ENCODE measurements at regions not wholly inside any gene's neighbourhood (a gene's known extent, or its start where the extent isn't known, plus 50 kb on each side); places are given as distances from the start of the nearest gene placed in this dataset.

GRCh38 chr13:64488731-64489130 is 2741.4 kb downstream of the PCDH9 start:
- no peak for TF ChIP-seq CTCF (IDR thresholded peaks at IDR 0.05; ENCODE audit: extremely low read depth in 1 of 2, insufficient read depth in 1 of 2, low read depth in 1 of 2, low read length in 2 of 2)
- no peak for TF ChIP-seq POLR2A (IDR thresholded peaks at IDR 0.05; ENCODE audit: low read depth, low read length)
- no peak for TF ChIP-seq MAX (IDR thresholded peaks at IDR 0.05; ENCODE audit: insufficient read depth, insufficient read length)
- TF ChIP-seq POLR2AphosphoS5 (IDR thresholded peaks at IDR 0.05; ENCODE audit: insufficient read depth, low read depth, low read length): no peak
- TF ChIP-seq EZH2 (IDR thresholded peaks at IDR 0.05; ENCODE audit: borderline replicate concordance, low read depth, low read length, severe bottlenecking): no peak
- TF ChIP-seq MYC (IDR thresholded peaks at IDR 0.05; ENCODE audit: low read depth, low read length): no peak
- no peak for TF ChIP-seq JUN (IDR thresholded peaks at IDR 0.05; ENCODE audit: borderline replicate concordance, insufficient read depth, insufficient read length, low read depth)

Data from endothelial cell of umbilical vein (primary cell).